HepG2 (cell line): ENCODE measurements at regions not wholly inside any gene's neighbourhood (a gene's known extent, or its start where the extent isn't known, plus 50 kb on each side); places are given as distances from the start of the nearest gene placed in this dataset.

ENCODE experiments used
- ATAC-seq: fragments of 200-7000 bp; cut with Tn5 transposase; 3 replicates; pipeline ENCODE4 v1.9.1; 2020; ENCODE audit warnings: mild to moderate bottlenecking, moderate library complexity
- BruUV-seq: library from RNA; stranded (reverse); fragments of 400-500 nt; replicated peaks from 2 replicates; lab custom pipeline; 2021; lab: Mats Ljungman, UMichigan
- CTCF ChIA-PET: fragments of 300-600 bp; formaldehyde crosslinking; extraction: SDS; loops from one replicate; lab custom pipeline; 2021; ENCODE audit warnings: low total read pairs, inconsistent platforms, low intra/inter-chr PET ratio; lab: Yijun Ruan, JAX
- POLR2A ChIA-PET: fragments of 350-600 bp; sonication (Branson Sonifier 250); formaldehyde crosslinking; loops from one replicate; lab custom pipeline; 2020; ENCODE audit warnings: antibody characterized with exemption, inconsistent platforms; lab: Yijun Ruan, JAX
- DNase-seq: peaks from one replicate; pipeline ENCODE4 v3.0.0-alpha.2; 2015; ENCODE audit warnings: low spot score
- FAIRE-seq: peaks from 3 replicates; lab custom pipeline; 2011; peaks lifted over from hg19 to GRCh38; lab: Jason Lieb, UNC
- H2AFZ ChIP-seq: one replicate; pipeline ENCODE4 v1.6.1; 2011; ENCODE audit warnings: low read length, inconsistent platforms
- H3K27ac ChIP-seq: fragments of 300-600 bp; 3 replicates; pipeline ENCODE4 v1.8.0; 2011; ENCODE audit warnings: mixed run types, mild to moderate bottlenecking, mixed read lengths, low read length, inconsistent platforms; ENCODE audit not compliant: insufficient read depth; ENCODE audit errors: extremely low read length
- H3K27me3 ChIP-seq, 2 experiments: fragments of 200-600 bp in 1 of 2; 2 replicates in 1 of 2; 3 replicates in 1 of 2; pipeline versions ENCODE4 v1.6.0 to v1.8.0; 2011; ENCODE audit warnings: low read length in 2 of 2, mild to moderate bottlenecking in 2 of 2, moderate library complexity in 2 of 2, inconsistent platforms in 1 of 2; ENCODE audit not compliant: insufficient read depth in 2 of 2, control insufficient read depth in 1 of 2
- H3K36me3 ChIP-seq, 2 experiments: fragments of 200-600 bp in 1 of 2; replicated peaks in 1 of 2; 2 replicates in 1 of 2; 3 replicates in 1 of 2; pipeline versions ENCODE4 v1.5.1 to v1.8.0; 2011; ENCODE audit warnings: low read length in 2 of 2, inconsistent platforms in 1 of 2; ENCODE audit not compliant: insufficient read depth in 2 of 2, control insufficient read depth in 1 of 2
- H3K4me1 ChIP-seq: 2 replicates; pipeline ENCODE4 v1.5.1; 2012; ENCODE audit warnings: low read length, inconsistent platforms; ENCODE audit not compliant: insufficient read depth
- H3K4me2 ChIP-seq: 2 replicates; pipeline ENCODE4 v1.6.0; 2011; ENCODE audit warnings: low read depth, low read length, inconsistent platforms
- H3K4me3 ChIP-seq, 3 experiments: fragments of 200-600 bp in 1 of 3; sonication (generic), shearing (Covaris generic) in 1 of 3; replicated peaks in 1 of 3; 2 replicates each; pipeline ENCODE4 v1.5.1; 2011 to 2016; ENCODE audit warnings: low read length in 3 of 3, inconsistent platforms in 2 of 3, low read depth in 2 of 3, mild to moderate bottlenecking in 2 of 3, control low read depth in 1 of 3, mixed read lengths in 1 of 3; ENCODE audit not compliant: insufficient read depth in 1 of 3
- H3K79me2 ChIP-seq: one replicate; pipeline ENCODE4 v1.6.1; 2011; ENCODE audit warnings: low read length, inconsistent platforms; ENCODE audit not compliant: insufficient read depth
- H3K9ac ChIP-seq: 2 replicates; pipeline ENCODE4 v1.6.0; 2011; ENCODE audit warnings: mild to moderate bottlenecking, low read depth, low read length, inconsistent platforms; ENCODE audit not compliant: insufficient read depth
- H3K9me3 ChIP-seq: 2 replicates; pipeline ENCODE4 v1.5.1; 2012; ENCODE audit warnings: mild to moderate bottlenecking, low read length
- H4K20me1 ChIP-seq: 2 replicates; pipeline ENCODE4 v1.6.0; 2011; ENCODE audit warnings: inconsistent platforms, mild to moderate bottlenecking, low read length, moderate library complexity; ENCODE audit not compliant: insufficient read depth
- CREBL2 ChIP-seq: sonication (generic); formaldehyde crosslinking; IDR thresholded peaks from 2 replicates; pipeline ENCODE4 v1.8.1; 2023; ENCODE audit warnings: missing genetic modification reagents, mild to moderate bottlenecking, borderline replicate concordance
- GTF3A ChIP-seq: sonication (generic); formaldehyde crosslinking; conservative IDR thresholded peaks from 2 replicates; pipeline ENCODE4 v1.4.0; 2020; ENCODE audit warnings: mild to moderate bottlenecking, missing genetic modification reagents
- IKZF4 ChIP-seq: sonication (generic); formaldehyde crosslinking; IDR thresholded peaks from 2 replicates; pipeline ENCODE4 v1.5.1; 2020; ENCODE audit warnings: borderline replicate concordance, mild to moderate bottlenecking, low read depth, missing genetic modification reagents; ENCODE audit errors: not compliant biosample characterization
- KDM1A ChIP-seq: IDR thresholded peaks from 2 replicates; pipeline ENCODE4 v1.6.1; 2016; ENCODE audit warnings: missing compliant biosample characterization
- KLF11 ChIP-seq: IDR thresholded peaks from 2 replicates; pipeline ENCODE4 v1.6.1; 2016; ENCODE audit warnings: missing compliant biosample characterization
- LRRFIP1 ChIP-seq: sonication (generic); formaldehyde crosslinking; conservative IDR thresholded peaks from 2 replicates; pipeline ENCODE4 v1.4.0; 2020; ENCODE audit warnings: missing genetic modification reagents
- NR2F1 ChIP-seq, 2 experiments: fragments of 450-650 bp in 1 of 2; formaldehyde crosslinking in 1 of 2; IDR thresholded peaks; 2 replicates each; pipeline versions ENCODE4 v1.5.0 to v1.6.1; 2016 to 2020; ENCODE audit warnings: mild to moderate bottlenecking in 1 of 2, missing compliant biosample characterization in 1 of 2, missing genetic modification reagents in 1 of 2, moderate library complexity in 1 of 2
- PAX8 ChIP-seq: sonication (generic); formaldehyde crosslinking; IDR thresholded peaks from 2 replicates; pipeline ENCODE4 v1.8.0; 2022; ENCODE audit warnings: mild to moderate bottlenecking, missing genetic modification reagents, borderline replicate concordance
- PHB2 ChIP-seq: fragments of 450-650 bp; IDR thresholded peaks from 2 replicates; pipeline ENCODE4 v1.6.1; 2018; ENCODE audit not compliant: partially characterized antibody
- SPEN ChIP-seq: sonication (generic); formaldehyde crosslinking; IDR thresholded peaks from 2 replicates; pipeline ENCODE4 v1.5.1; 2020; ENCODE audit warnings: low read depth, mild to moderate bottlenecking, missing genetic modification reagents
- SRF ChIP-seq: IDR thresholded peaks from 2 replicates; pipeline ENCODE4 v1.6.1; 2011; ENCODE audit warnings: mild to moderate bottlenecking, low read depth, low read length, moderate library complexity
- TP53 ChIP-seq: sonication (generic); formaldehyde crosslinking; conservative IDR thresholded peaks from 2 replicates; pipeline ENCODE4 v1.4.0; 2020; ENCODE audit warnings: missing genetic modification reagents
- ZBTB49 ChIP-seq: sonication (generic); formaldehyde crosslinking; IDR thresholded peaks from 2 replicates; pipeline ENCODE4 v1.4.0; 2020; ENCODE audit warnings: missing genetic modification reagents, borderline replicate concordance
- ZNF224 ChIP-seq: sonication (generic); formaldehyde crosslinking; IDR thresholded peaks from 2 replicates; pipeline ENCODE4 v1.5.0; 2020; ENCODE audit warnings: mild to moderate bottlenecking, missing genetic modification reagents
- ZNF30 ChIP-seq: sonication (generic); formaldehyde crosslinking; IDR thresholded peaks from 2 replicates; pipeline ENCODE4 v1.5.0; 2020; ENCODE audit warnings: mild to moderate bottlenecking, missing genetic modification reagents
- ZNF510 ChIP-seq: sonication (generic); formaldehyde crosslinking; IDR thresholded peaks from 2 replicates; pipeline ENCODE4 v1.4.0; 2020; ENCODE audit warnings: low read depth, mild to moderate bottlenecking, missing genetic modification reagents
- ZNF740 ChIP-seq: sonication (generic); formaldehyde crosslinking; IDR thresholded peaks from 2 replicates; pipeline ENCODE4 v1.4.0; 2020; ENCODE audit warnings: missing genetic modification reagents
- ZNF83 ChIP-seq: sonication (generic); formaldehyde crosslinking; IDR thresholded peaks from 2 replicates; pipeline ENCODE4 v1.4.0; 2020; ENCODE audit warnings: missing genetic modification reagents, mild to moderate bottlenecking, borderline replicate concordance
- WGBS: methylation state at CpG from one replicate; pipeline ENCODE4 v1.1.6; 2017; ENCODE audit warnings: low lambda C conversion rate; 5-methylcytosine and 5-hydroxymethylcytosine counted together
- in situ Hi-C: cut with HindIII; loops from 2 replicates; pipeline ENCODE4 v1.10.0; 2017; ENCODE audit warnings: low pct_unique_long_range_greater_than_20kb; ENCODE audit not compliant: extremely low pct_ligation_motif_present
- intact Hi-C: fragments of 100-400 bp; cut with micrococcal nuclease; formaldehyde crosslinking; loops from one replicate; pipeline ENCODE4 v1.10.0; 2022; ENCODE audit not compliant: unreplicated experiment

- no peak for TF ChIP-seq LRRFIP1 (CRISPR knock-in tag)
- no peak for TF ChIP-seq KLF11
- TF ChIP-seq, all 625 proteins: peak for 0
These were observed 143.3 kb downstream of the PRL start (continued) for GRCh38 chr6:22153384-22154158.

- no peaks in the 10 kb centered on the region for H3K4me1 ChIP-seq
- BruUV-seq: no TSS peak
- no peaks in the 10 kb centered on the region for H4K20me1 ChIP-seq
- 12% methylated on average over 4 of the region's 4 CpGs for WGBS
- H3K4me3 ChIP-seq: no peak overlapping the region
- H3K9ac ChIP-seq: no peak overlapping the region
- no peak overlapping the region for H3K27ac ChIP-seq
- in situ Hi-C loops: no loop called here
- FAIRE-seq (no peak), ATAC-seq (no peak), DNase-seq (no peak)
- ChIA-PET POLR2A (no interaction called here), CTCF (no interaction called here)
- no peak overlapping the region for H2AFZ ChIP-seq
- no peaks in the 10 kb centered on the region for H3K79me2 ChIP-seq
- no peak overlapping the region for H3K4me2 ChIP-seq
- H3K27me3 ChIP-seq: no peaks in the 10 kb centered on the region
- peaks cover 13% of the 10 kb centered on the region; the same call in 1 of the 2 replicates for H3K9me3 ChIP-seq
- intact Hi-C loops: no loop called here
- H3K36me3 ChIP-seq: no peaks in the 10 kb centered on the region
- TF ChIP-seq CREBL2 (CRISPR knock-in tag) (no peak), NR2F1 (CRISPR knock-in tag; IDR thresholded peaks at IDR 0.05) (no peak), IKZF4 (no peak), ZNF510 (CRISPR knock-in tag) (no peak), SPEN (CRISPR knock-in tag) (no peak), PHB2 (no peak), PAX8 (CRISPR knock-in tag) (no peak), ZNF83 (CRISPR knock-in tag) (no peak), ZBTB49 (CRISPR knock-in tag) (no peak), ZNF30 (CRISPR knock-in tag) (no peak), TP53 (CRISPR knock-in tag) (no peak), SRF (no peak), ZNF224 (CRISPR knock-in tag) (no peak), ZNF740 (CRISPR knock-in tag) (no peak), KDM1A (CRISPR knock-in tag) (no peak), GTF3A (no peak)
These were observed 141.3 kb downstream of the PRL start for GRCh38 chr6:22155551-22155950.
